Activated CD8-positive, alpha-beta memory T cell treated with anti-CD3 and anti-CD28 coated beads, Interleukin-2, amount 50 U/mL, for 24 hours (primary cell): ENCODE measurements at regions not wholly inside any gene's neighbourhood (a gene's known extent, or its start where the extent isn't known, plus 50 kb on each side); places are given as distances from the start of the nearest gene placed in this dataset.

Experiments
- DNase-seq: peaks from one replicate; pipeline ENCODE4 v3.0.0-alpha.2; 2020; ENCODE audit errors: extremely low read depth

GRCh38 chr1:219523411-219523810 is 89.5 kb downstream of the ZC3H11B start:
- DNase-seq: no peak

- no peak for DNase-seq
These were observed 91.6 kb downstream of the ZC3H11B start for GRCh38 chr1:219521325-219521724.

- no peak for DNase-seq
These were observed 92.7 kb downstream of the ZC3H11B start for GRCh38 chr1:219520241-219520640.

GRCh38 chr1:219518907-219519248 is 94.0 kb downstream of the ZC3H11B start:
- DNase-seq: no peak

GRCh38 chr1:219518168-219518906 is 94.6 kb downstream of the ZC3H11B start:
- DNase-seq: no peak

GRCh38 chr1:219517031-219517430 is 95.9 kb downstream of the ZC3H11B start:
- no peak for DNase-seq

GRCh38 chr1:219514728-219515127 is 98.2 kb downstream of the ZC3H11B start:
- no peak for DNase-seq

- no peak for DNase-seq
These were observed 105.5 kb downstream of the ZC3H11B start for GRCh38 chr1:219507437-219507836.

- DNase-seq: no peak
These were observed 106.0 kb downstream of the ZC3H11B start for GRCh38 chr1:219506936-219507335.

GRCh38 chr1:219506473-219506899 is 106.4 kb downstream of the ZC3H11B start:
- DNase-seq: no peak

- DNase-seq: no peak
These were observed 107.0 kb downstream of the ZC3H11B start for GRCh38 chr1:219505886-219506285.

- DNase-seq: no peak
These were observed 109.3 kb downstream of the ZC3H11B start for GRCh38 chr1:219503604-219504003.

- no peak for DNase-seq
These were observed 112.5 kb downstream of the ZC3H11B start for GRCh38 chr1:219500327-219500897.

- no peak for DNase-seq
These were observed 114.2 kb downstream of the ZC3H11B start for GRCh38 chr1:219498666-219499065.

- no peak for DNase-seq
These were observed 117.0 kb downstream of the ZC3H11B start for GRCh38 chr1:219495737-219496408.

- DNase-seq: no peak
These were observed 120.2 kb downstream of the ZC3H11B start for GRCh38 chr1:219492717-219493116.

- no peak for DNase-seq
These were observed 122.3 kb downstream of the ZC3H11B start for GRCh38 chr1:219490566-219490965.

- no peak for DNase-seq
These were observed 123.3 kb downstream of the ZC3H11B start for GRCh38 chr1:219489636-219490035.

- no peak for DNase-seq
These were observed 124.6 kb downstream of the ZC3H11B start for GRCh38 chr1:219488275-219488674.

- no peak for DNase-seq
These were observed 129.4 kb downstream of the ZC3H11B start for GRCh38 chr1:219483530-219483929.

- no peak for DNase-seq
These were observed 132.9 kb downstream of the ZC3H11B start for GRCh38 chr1:219480011-219480410.

- DNase-seq: no peak
These were observed 134.1 kb downstream of the ZC3H11B start for GRCh38 chr1:219478811-219479210.

- no peak for DNase-seq
These were observed 135.0 kb downstream of the ZC3H11B start for GRCh38 chr1:219477861-219478260.
